NB4 (cell line): ENCODE measurements at regions not wholly inside any gene's neighbourhood (a gene's known extent, or its start where the extent isn't known, plus 50 kb on each side); places are given as distances from the start of the nearest gene placed in this dataset.

Experiments
- DNase-seq: peaks from one replicate; pipeline ENCODE4 v3.0.0; 2010; ENCODE audit warnings: low read depth
- H3K4me3 ChIP-seq: one replicate; pipeline ENCODE4 v1.5.1; 2011; ENCODE audit warnings: mild to moderate bottlenecking, low read depth, low read length, moderate library complexity
- CTCF ChIP-seq: IDR thresholded peaks from one replicate; pipeline ENCODE4 v1.5.1; 2012; ENCODE audit warnings: low read depth, low read length
- MAX ChIP-seq: IDR thresholded peaks from 2 replicates; pipeline ENCODE4 v1.6.1; 2011; ENCODE audit warnings: low read depth, low read length
- MYC ChIP-seq: IDR thresholded peaks from 2 replicates; pipeline ENCODE4 v1.6.1; 2011; ENCODE audit warnings: low read depth, low read length
- POLR2A ChIP-seq: IDR thresholded peaks from 2 replicates; pipeline ENCODE4 v1.6.1; 2011; ENCODE audit warnings: mild to moderate bottlenecking; ENCODE audit not compliant: insufficient read length; ENCODE audit errors: extremely low read depth

GRCh38 chr9:31597977-31598376 lies 786.5 kb upstream of the ACO1 start:
- no peak overlapping the region for H3K4me3 ChIP-seq
- TF ChIP-seq POLR2A (no peak), MAX (no peak), CTCF (no peak), MYC (no peak)
- peak; percentile 12 for DNase-seq

GRCh38 chr9:31601666-31602065 lies 782.8 kb upstream of the ACO1 start:
- DNase-seq = no peak
- TF ChIP-seq CTCF (no peak), MYC (no peak), MAX (no peak), POLR2A (no peak)
- no peak overlapping the region for H3K4me3 ChIP-seq

GRCh38 chr9:31604531-31604930 lies 779.9 kb upstream of the ACO1 start:
- DNase-seq = no peak
- no peak overlapping the region for H3K4me3 ChIP-seq
- no peak for TF ChIP-seq MYC
- no peak for TF ChIP-seq CTCF
- no peak for TF ChIP-seq POLR2A
- TF ChIP-seq MAX = no peak

- no peak overlapping the region for H3K4me3 ChIP-seq
- DNase-seq = no peak
- no peak for TF ChIP-seq POLR2A
- no peak for TF ChIP-seq MAX
- no peak for TF ChIP-seq MYC
- no peak for TF ChIP-seq CTCF
Observed at GRCh38 chr9:31605164-31605563, 779.3 kb upstream of the ACO1 start.

GRCh38 chr9:31606678-31607077 lies 777.8 kb upstream of the ACO1 start:
- H3K4me3 ChIP-seq = no peak overlapping the region
- no peak for TF ChIP-seq MYC
- TF ChIP-seq CTCF = no peak
- TF ChIP-seq POLR2A = no peak
- no peak for TF ChIP-seq MAX
- DNase-seq = no peak

GRCh38 chr9:31608416-31608815 lies 776.0 kb upstream of the ACO1 start:
- no peak for DNase-seq
- H3K4me3 ChIP-seq = no peak overlapping the region
- TF ChIP-seq MAX (no peak), CTCF (no peak), MYC (no peak), POLR2A (no peak)
